ENCODE measurements at regions not wholly inside any gene's neighbourhood (a gene's known extent, or its start where the extent isn't known, plus 50 kb on each side); places are given as distances from the start of the nearest gene placed in this dataset.
A peak's percentile ranks its signal among the peaks of the same experiment; 100 is the strongest.

GRCh38 chr2:217331523-217332416 is 471.9 kb upstream of the TNP1 start (continued):
- TF ChIP-seq ZNF570 (CRISPR knock-in tag; IDR thresholded peaks at IDR 0.05; ENCODE audit: borderline replicate concordance) (no peak), XBP1 (CRISPR knock-in tag; IDR thresholded peaks at IDR 0.05) (no peak), MEIS1 (CRISPR knock-in tag; IDR thresholded peaks at IDR 0.05; ENCODE audit: borderline replicate concordance) (peak; percentile 96), ATF7 (IDR thresholded peaks at IDR 0.05) (peak; percentile 79), ATF7 (CRISPR knock-in tag; IDR thresholded peaks at IDR 0.05) (peak; percentile 99), ZNF256 (CRISPR knock-in tag; conservative IDR thresholded peaks at IDR 0.05) (no peak), HNRNPLL (IDR thresholded peaks at IDR 0.05; ENCODE audit: low read depth, low read length, poor library complexity, severe bottlenecking) (no peak), NCOA1 (CRISPR knock-in tag; IDR thresholded peaks at IDR 0.05) (peak; percentile 68; the same call in 1 of the 2 replicates), ZNF280B (CRISPR knock-in tag; IDR thresholded peaks at IDR 0.05; ENCODE audit: borderline replicate concordance) (no peak), ZNF30 (CRISPR knock-in tag; IDR thresholded peaks at IDR 0.05) (no peak), NFAT5 (CRISPR knock-in tag; IDR thresholded peaks at IDR 0.05) (no peak), ZNF543 (CRISPR knock-in tag; IDR thresholded peaks at IDR 0.05) (0 out of 2 replicates have a peak, but pooled peaks have one; percentile 67), FOXA3 (CRISPR knock-in tag; IDR thresholded peaks at IDR 0.05) (peak; percentile 98), ZBTB26 (CRISPR knock-in tag; IDR thresholded peaks at IDR 0.05; ENCODE audit: borderline replicate concordance) (peak; percentile 95), FOXA1 (IDR thresholded peaks at IDR 0.05) (peak; percentile 79; the same call in 1 of the 2 replicates), FOXA1 (CRISPR knock-in tag; IDR thresholded peaks at IDR 0.05) (peak; percentile 97), NCOA2 (CRISPR knock-in tag; IDR thresholded peaks at IDR 0.05) (peak; percentile 95), ZSCAN12 (CRISPR knock-in tag; IDR thresholded peaks at IDR 0.05) (no peak), KDM3A (CRISPR knock-in tag; IDR thresholded peaks at IDR 0.05; ENCODE audit: low read depth) (peak; percentile 83; the same call in 1 of the 2 replicates), ZMYM4 (CRISPR knock-in tag; IDR thresholded peaks at IDR 0.05) (peak; percentile 98), ZNF839 (CRISPR knock-in tag; IDR thresholded peaks at IDR 0.05; ENCODE audit: borderline replicate concordance) (no peak), HOXA5 (CRISPR knock-in tag; IDR thresholded peaks at IDR 0.05) (no peak)
